Mucosa of descending colon (tissue), 3 donors: ENCODE measurements at regions not wholly inside any gene's neighbourhood (a gene's known extent, or its start where the extent isn't known, plus 50 kb on each side); places are given as distances from the start of the nearest gene placed in this dataset.

Source experiments
- ATAC-seq: fragments of 200-7000 bp; cut with Tn5 transposase; one replicate; pipeline ENCODE4 v1.9.1; 2020; ENCODE audit warnings: mild to moderate bottlenecking, moderate library complexity
- DNase-seq, 3 donors: peaks; one replicate each; pipeline ENCODE4 v3.0.0-alpha.2; 2020
- H3K36me3 ChIP-seq: fragments of 200-600 bp; one replicate; pipeline ENCODE4 v1.8.0; 2021; ENCODE audit warnings: low read depth, mild to moderate bottlenecking
- H3K4me1 ChIP-seq: fragments of 200-600 bp; one replicate; pipeline ENCODE4 v1.8.0; 2021; ENCODE audit warnings: low read depth, mild to moderate bottlenecking
- H3K4me3 ChIP-seq: fragments of 200-600 bp; one replicate; pipeline ENCODE4 v1.8.0; 2021; ENCODE audit warnings: mild to moderate bottlenecking
- H3K9me3 ChIP-seq: fragments of 200-600 bp; one replicate; pipeline ENCODE4 v1.8.0; 2021; ENCODE audit warnings: mild to moderate bottlenecking
- intact Hi-C, 2 donors: fragments of 100-400 bp; cut with DNase I in 1 of 2; cut with micrococcal nuclease in 1 of 2; formaldehyde crosslinking; loops; one replicate each; pipeline versions ENCODE4 v1.11.0 to v1.11.1; 2022; cut with DNase I, micrococcal nuclease
- TF ChIP-seq, protein P1 (sequence below): fragments of 200-600 bp; IDR thresholded peaks from one replicate; pipeline ENCODE4 v1.8.0; 2022; ENCODE audit warnings: antibody characterized with exemption, mild to moderate bottlenecking
- donor health status: DM: no; HTN: no; CAD: no; lungs with moderate emphysema.
- donor health status: DM: no; HTN: no; CAD: no.
- donor health status: DM: no; HTN: yes; CAD: no.

- DNase-seq (no peak), ATAC-seq (no peak)
- no peaks in the 10 kb centered on the region for H3K36me3 ChIP-seq
- no peaks in the 10 kb centered on the region for H3K9me3 ChIP-seq
- H3K4me1 ChIP-seq: no peaks in the 10 kb centered on the region
- TF ChIP-seq, protein P1, sequence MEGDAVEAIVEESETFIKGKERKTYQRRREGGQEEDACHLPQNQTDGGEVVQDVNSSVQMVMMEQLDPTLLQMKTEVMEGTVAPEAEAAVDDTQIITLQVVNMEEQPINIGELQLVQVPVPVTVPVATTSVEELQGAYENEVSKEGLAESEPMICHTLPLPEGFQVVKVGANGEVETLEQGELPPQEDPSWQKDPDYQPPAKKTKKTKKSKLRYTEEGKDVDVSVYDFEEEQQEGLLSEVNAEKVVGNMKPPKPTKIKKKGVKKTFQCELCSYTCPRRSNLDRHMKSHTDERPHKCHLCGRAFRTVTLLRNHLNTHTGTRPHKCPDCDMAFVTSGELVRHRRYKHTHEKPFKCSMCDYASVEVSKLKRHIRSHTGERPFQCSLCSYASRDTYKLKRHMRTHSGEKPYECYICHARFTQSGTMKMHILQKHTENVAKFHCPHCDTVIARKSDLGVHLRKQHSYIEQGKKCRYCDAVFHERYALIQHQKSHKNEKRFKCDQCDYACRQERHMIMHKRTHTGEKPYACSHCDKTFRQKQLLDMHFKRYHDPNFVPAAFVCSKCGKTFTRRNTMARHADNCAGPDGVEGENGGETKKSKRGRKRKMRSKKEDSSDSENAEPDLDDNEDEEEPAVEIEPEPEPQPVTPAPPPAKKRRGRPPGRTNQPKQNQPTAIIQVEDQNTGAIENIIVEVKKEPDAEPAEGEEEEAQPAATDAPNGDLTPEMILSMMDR: no peak
- no peak overlapping the region for H3K4me3 ChIP-seq
- intact Hi-C loops: no loop called here
These were observed 62.1 kb upstream of the DOCK10 start for GRCh38 chr2:225104321-225104720.

DNA sequence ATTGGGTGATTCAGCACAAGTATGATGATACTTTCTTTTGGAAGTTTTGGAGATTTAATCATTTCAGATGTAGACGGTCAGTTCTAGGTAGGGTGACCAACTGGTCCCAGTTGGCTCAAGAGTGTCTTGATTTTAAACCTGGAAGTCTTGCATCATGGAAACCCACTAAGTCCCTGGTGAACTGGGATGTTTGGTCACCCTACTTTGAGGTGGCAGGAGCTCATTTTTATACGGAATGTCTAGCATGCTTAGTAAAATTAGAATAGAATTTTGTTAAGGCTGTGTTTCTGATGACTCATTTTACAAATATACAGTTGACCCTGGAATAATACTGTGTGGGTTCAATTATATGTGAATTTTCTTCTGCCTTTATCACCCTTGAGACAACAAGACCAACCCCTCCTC is 61.5 kb upstream of the DOCK10 start:
- Histone ChIP-seq H3K9me3 (no peaks in the 10 kb centered on the region), H3K36me3 (no peaks in the 10 kb centered on the region), H3K4me3 (no peak overlapping the region), H3K4me1 (no peaks in the 10 kb centered on the region)
- no peak for ATAC-seq
- TF ChIP-seq, protein P1: no peak
- intact Hi-C loops: no loop called here
- DNase-seq: no peak

- no peak for ATAC-seq
- Histone ChIP-seq H3K36me3 (no peaks in the 10 kb centered on the region), H3K4me3 (no peak overlapping the region), H3K4me1 (no peaks in the 10 kb centered on the region), H3K9me3 (no peaks in the 10 kb centered on the region)
- DNase-seq: no peak
- intact Hi-C loops: no loop called here
- TF ChIP-seq, protein P1: no peak
These were observed 58.6 kb upstream of the DOCK10 start for GRCh38 chr2:225100856-225101294.

- no peak overlapping the region for H3K4me3 ChIP-seq
- no peaks in the 10 kb centered on the region for H3K4me1 ChIP-seq
- TF ChIP-seq, protein P1: no peak
- no peaks in the 10 kb centered on the region for H3K36me3 ChIP-seq
- intact Hi-C loops: no loop called here
- ATAC-seq: no peak
- no peaks in the 10 kb centered on the region for H3K9me3 ChIP-seq
- DNase-seq: no peak
These were observed 58.0 kb upstream of the DOCK10 start for GRCh38 chr2:225100269-225100668.

- Histone ChIP-seq H3K4me3 (no peak overlapping the region), H3K9me3 (no peaks in the 10 kb centered on the region), H3K4me1 (no peaks in the 10 kb centered on the region), H3K36me3 (no peaks in the 10 kb centered on the region)
- intact Hi-C loops: no loop called here
- TF ChIP-seq, protein P1: no peak
- no peak for DNase-seq
- ATAC-seq: no peak
These were observed 54.8 kb upstream of the DOCK10 start for GRCh38 chr2:225097035-225097434.
